ENCODE measurements at regions not wholly inside any gene's neighbourhood (a gene's known extent, or its start where the extent isn't known, plus 50 kb on each side); places are given as distances from the start of the nearest gene placed in this dataset.
"Not testable (repeated sequence)": the region's sequence is repeated elsewhere in the genome, so short reads cannot be mapped to it uniquely, and the experiment has no call there.

GRCh38 chr2:209312450-209312849 lies 111.4 kb upstream of the MAP2 start:
- not testable (repeated sequence) for TF ChIP-seq CTCF (conservative IDR thresholded peaks at IDR 0.05; ENCODE audit: low read length); EZH2phosphoT487 (IDR thresholded peaks at IDR 0.05; ENCODE audit: borderline replicate concordance)

All from Loucy (cell line).